Stimulated activated CD4-positive, alpha-beta T cell treated with anti-CD3 and anti-CD28 coated beads, Interleukin-15, amount 100 ng/mL, for 48 hours (primary cell): ENCODE measurements at regions not wholly inside any gene's neighbourhood (a gene's known extent, or its start where the extent isn't known, plus 50 kb on each side); places are given as distances from the start of the nearest gene placed in this dataset.
"Not testable (repeated sequence)": the region's sequence is repeated elsewhere in the genome, so short reads cannot be mapped to it uniquely, and the experiment has no call there.

Experiments used
- DNase-seq, 2 donors: peaks; one replicate each; pipeline ENCODE4 v3.0.0-alpha.2; 2020; ENCODE audit warnings: low read depth in 2 of 2

GRCh38 chr2:17460371-17461086 is 57.7 kb downstream of the RAD51AP2 start:
- no peak for DNase-seq

- DNase-seq: no peak
Measured at GRCh38 chr2:17455343-17455742, 62.9 kb downstream of the RAD51AP2 start.

DNA sequence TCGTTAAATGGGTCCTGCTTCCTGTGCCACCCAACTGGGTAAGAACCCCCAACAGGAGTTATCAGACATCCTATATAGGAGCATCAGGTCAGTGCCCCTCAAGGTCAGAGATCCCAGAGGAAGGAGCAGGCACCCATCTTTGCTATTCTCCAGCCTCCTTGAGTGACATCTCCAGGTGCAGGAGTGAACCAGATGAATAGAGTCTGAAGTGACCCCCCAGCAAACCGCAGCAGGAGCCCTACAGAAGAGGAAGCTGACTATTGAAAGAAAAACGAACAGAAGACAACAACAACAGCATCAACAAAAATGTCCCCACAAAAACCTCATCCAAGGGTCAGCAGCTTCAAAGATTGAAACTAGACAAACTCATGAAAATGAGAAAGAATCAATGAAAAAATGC is 72.0 kb downstream of the RAD51AP2 start:
- DNase-seq: not testable (repeated sequence)

GRCh38 chr2:17445744-17446143 is 72.5 kb downstream of the RAD51AP2 start:
- DNase-seq: no peak

DNA sequence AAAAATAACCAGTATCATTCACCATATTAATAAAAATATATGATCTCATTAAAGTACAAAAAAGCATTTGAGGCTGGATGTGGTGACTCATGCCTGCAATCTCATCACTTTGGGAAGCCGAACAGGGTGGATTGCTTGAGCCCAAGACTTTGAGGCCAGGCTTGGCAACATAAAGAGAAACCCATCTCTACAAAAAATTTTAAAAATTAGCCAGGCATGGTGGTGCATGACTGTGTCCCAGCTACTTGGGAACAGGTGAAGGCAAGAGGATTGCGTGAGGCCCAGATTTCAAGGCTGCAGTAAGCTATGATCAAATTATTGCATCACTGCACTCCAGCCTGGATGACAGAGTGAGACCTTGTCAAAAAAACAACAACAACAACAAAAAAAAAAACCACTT is 75.9 kb downstream of the RAD51AP2 start:
- DNase-seq: no peak

DNA sequence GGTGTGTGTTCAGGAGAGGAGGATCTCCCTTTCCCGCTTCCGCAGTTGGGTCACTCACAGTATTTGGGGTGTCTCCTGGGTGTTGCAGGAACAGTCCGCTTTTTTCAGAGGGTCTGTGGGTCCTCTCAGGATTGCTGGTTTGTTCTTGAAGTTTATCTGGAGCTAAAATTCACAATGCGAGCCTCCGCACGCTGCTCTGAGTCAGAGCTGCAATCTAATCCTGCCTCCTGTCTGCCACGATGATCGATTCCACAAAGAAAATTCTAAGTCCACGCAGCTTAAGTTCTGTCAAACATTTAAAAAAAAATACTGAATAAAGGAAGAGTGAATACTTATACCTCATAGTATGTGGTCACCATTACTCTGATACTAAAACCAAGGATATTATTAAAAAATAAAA is 76.5 kb downstream of the RAD51AP2 start:
- no peak for DNase-seq

GRCh38 chr2:17441055-17441771 is 77.0 kb downstream of the RAD51AP2 start:
- no peak for DNase-seq

- no peak for DNase-seq
Measured at GRCh38 chr2:17430326-17430725, 87.9 kb downstream of the RAD51AP2 start.

DNA sequence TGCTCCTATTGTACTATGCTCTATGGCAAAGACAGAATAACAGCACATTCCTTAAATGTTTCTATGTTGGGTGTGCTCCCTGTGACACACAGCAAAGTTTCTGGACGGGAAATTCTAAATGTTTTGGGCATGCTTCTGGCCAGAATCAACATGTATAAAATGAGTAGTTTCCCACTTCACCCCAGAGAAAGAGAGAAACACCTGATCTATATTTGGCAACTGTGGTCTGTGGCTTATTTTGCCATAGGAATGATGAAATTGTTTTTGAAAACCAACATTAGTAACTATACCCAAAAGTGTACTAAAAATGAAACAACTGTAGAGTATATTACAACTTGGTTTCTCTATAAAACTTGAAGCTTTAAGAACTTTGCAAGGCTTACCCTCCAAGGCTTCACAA is 89.1 kb downstream of the RAD51AP2 start:
- DNase-seq: no peak

- DNase-seq: no peak
Measured at GRCh38 chr2:17427401-17427800, 90.8 kb downstream of the RAD51AP2 start.

- DNase-seq: no peak
Measured at GRCh38 chr2:17426743-17427142, 91.5 kb downstream of the RAD51AP2 start.

DNA sequence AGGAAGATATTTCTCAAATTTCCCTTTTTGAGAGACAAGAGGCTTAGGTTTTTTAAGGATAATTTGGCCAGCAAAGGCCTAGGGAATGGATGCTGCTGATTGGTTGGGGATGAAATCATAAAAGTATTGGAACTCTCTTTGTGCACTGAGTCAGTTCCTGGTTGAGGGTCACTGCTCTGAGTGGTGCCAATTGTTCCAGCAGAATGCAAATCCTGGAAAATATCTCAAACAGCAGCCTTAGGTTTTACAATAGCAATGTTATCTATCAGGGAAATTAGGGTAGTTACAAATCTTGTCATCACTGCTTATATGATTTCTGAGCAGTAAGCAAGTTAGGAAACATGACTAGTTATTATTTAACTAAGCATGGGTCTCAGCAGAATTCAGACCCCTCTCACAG is 96.2 kb downstream of the RAD51AP2 start:
- no peak for DNase-seq

DNA sequence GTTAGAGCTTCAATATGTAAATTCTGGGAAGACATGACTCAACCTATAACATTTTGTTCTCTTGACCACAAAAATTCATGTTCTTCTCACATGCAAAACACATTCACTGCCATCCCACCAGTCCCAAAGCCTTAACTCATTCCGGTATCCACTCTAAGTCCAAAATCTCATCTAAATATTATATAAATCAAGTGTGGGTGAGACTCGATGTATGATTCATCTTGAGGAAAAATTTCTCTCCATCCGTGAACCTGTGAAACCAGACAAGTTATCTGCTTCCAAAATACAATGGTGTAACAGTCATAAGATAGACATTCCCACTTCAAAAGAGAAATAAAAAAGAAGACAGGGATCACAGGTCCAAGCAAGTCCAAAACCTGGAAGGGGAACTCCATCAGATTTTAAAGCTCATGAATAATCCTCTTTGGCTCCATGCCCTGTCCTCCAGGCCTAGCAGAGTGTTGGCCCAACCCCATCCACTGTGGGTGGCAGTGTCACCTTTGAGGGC is 101.3 kb downstream of the RAD51AP2 start:
- no peak for DNase-seq

GRCh38 chr2:17413036-17413435 is 105.2 kb downstream of the RAD51AP2 start:
- no peak for DNase-seq

DNA sequence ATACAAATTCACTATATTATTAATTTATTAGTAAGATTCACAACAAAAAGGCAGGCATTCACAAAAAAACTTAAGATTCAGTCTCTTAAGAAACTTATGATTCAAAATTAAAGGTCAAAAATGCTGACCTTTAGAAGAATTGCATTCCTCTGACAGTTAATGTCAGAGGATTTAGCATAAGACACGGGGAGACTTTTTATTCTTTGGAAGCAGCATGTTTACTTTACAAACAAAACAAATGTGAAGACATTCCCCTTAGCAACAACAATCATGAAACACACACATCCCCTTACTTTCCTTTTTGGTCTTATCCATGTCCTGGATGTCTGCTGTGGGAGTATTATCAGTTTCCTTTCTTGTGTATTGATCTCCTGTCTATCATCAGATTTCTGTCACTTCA is 117.1 kb downstream of the RAD51AP2 start:
- no peak for DNase-seq

DNA sequence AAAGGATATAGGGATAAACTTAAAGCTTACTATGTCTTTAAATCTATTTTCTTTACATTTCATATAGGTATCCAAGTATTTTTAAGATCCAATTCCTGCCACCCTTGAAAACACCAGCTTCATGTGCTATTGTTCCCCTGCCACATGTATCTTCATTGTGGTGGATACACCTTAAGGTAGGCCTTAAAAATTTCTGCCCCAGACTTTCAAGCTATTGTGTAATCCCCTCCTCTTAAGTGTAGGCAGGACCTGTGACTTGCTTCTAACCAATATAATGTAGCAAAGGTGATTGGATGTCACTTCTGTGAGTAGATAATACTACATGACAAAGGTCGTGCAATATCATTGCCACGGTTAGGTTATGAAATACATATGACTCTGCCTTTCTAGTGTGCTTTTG is 119.5 kb downstream of the RAD51AP2 start:
- no peak for DNase-seq

DNA sequence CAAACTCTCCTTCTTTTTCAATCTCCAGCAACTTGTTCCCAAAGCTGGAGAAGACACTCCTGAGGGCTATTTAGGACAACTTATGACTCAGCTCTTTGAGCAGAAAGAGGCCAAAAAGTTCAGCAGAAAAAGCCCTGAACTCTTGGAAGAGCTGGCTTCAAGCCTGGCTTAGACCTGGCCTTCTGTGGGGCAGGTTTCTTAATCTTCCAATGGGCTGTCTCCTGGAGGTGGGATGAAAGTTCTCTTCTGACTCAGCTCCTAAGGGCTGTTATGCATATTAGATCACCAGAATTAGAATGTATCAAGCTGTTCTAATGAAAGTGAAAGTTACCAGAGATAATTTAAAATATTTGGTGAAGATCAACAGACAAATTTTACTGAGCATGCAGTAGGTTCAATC is 129.4 kb downstream of the RAD51AP2 start:
- DNase-seq: no peak

- no peak for DNase-seq
Measured at GRCh38 chr2:17387591-17387990, 130.6 kb downstream of the RAD51AP2 start.

- DNase-seq: no peak
Measured at GRCh38 chr2:17386771-17387170, 131.5 kb downstream of the RAD51AP2 start.

DNA sequence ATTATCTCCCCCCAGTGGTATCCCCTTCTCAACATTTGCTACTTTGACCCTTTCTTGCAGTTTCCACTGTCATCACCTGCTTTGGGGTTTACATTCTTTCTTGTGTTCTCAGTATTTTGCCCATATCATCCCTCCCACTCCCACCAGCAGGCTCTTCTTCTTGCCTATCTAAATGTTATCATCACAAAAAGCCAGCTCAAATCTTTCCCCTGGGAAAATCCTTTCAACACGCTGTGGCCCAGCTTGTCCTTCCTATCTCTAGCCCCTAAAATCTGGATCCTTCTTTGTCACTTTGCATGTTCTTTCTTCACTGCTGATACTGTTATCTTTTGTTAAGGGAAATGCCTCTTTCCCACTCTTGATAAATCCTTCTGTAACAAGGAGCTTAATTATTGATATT is 138.2 kb downstream of the RAD51AP2 start:
- DNase-seq: no peak

GRCh38 chr2:17375262-17375661 is 143.0 kb downstream of the RAD51AP2 start:
- DNase-seq: no peak

DNA sequence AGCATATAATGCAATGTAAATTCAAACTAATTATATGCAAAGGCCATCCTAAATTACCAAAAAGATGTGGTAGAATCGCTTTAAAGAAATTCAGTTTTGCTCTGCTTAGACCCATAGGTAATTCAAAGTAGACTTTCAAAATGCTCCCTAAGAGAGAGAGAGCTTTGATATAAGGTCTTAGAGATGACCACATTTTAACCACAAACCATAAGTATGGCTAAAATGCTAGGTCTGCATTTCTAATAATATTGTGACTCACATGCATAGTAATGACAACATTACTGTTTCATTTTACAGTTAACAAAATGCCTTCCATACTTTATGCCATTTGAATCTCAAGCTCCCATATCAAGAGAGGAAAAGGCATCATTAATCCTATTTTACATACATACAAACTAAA is 144.5 kb downstream of the RAD51AP2 start:
- DNase-seq: no peak

- DNase-seq: no peak
Measured at GRCh38 chr2:17373041-17373440, 145.2 kb downstream of the RAD51AP2 start.
